CD14-positive monocyte (primary cell): ENCODE measurements at regions not wholly inside any gene's neighbourhood (a gene's known extent, or its start where the extent isn't known, plus 50 kb on each side); places are given as distances from the start of the nearest gene placed in this dataset.
"Not testable (repeated sequence)": the region's sequence is repeated elsewhere in the genome, so short reads cannot be mapped to it uniquely, and the experiment has no call there.

Experiments used
- DNase-seq, 3 donors: peaks; one replicate each; pipeline ENCODE4 v3.0.0-alpha.2; 2011 to 2022
- H2AFZ ChIP-seq: 2 replicates; pipeline ENCODE4 v1.6.0; 2012; ENCODE audit warnings: mild to moderate bottlenecking, low read depth, low read length, inconsistent platforms; ENCODE audit not compliant: insufficient read depth, poor library complexity, severe bottlenecking
- H3K27ac ChIP-seq, 2 donors: 1 replicate in 1 of 2; 2 replicates in 1 of 2; pipeline ENCODE4 v1.5.1; 2012 to 2013; ENCODE audit warnings: low read length in 2 of 2, control low read depth in 1 of 2, inconsistent platforms in 1 of 2, low read depth in 1 of 2, mild to moderate bottlenecking in 1 of 2
- H3K27me3 ChIP-seq, 2 donors: one replicate each; pipeline versions ENCODE4 v1.6.0 to v1.6.1; 2011 to 2013; ENCODE audit warnings: low read length in 2 of 2; ENCODE audit not compliant: control insufficient read depth in 2 of 2, insufficient read depth in 2 of 2
- H3K36me3 ChIP-seq, 2 donors: replicated peaks in 1 of 2; 1 replicate in 1 of 2; 2 replicates in 1 of 2; pipeline versions ENCODE4 v1.5.1 to v1.6.1; 2012 to 2013; ENCODE audit warnings: low read length in 2 of 2, control low read depth in 1 of 2, inconsistent platforms in 1 of 2, mild to moderate bottlenecking in 1 of 2; ENCODE audit not compliant: insufficient read depth in 2 of 2, control insufficient read depth in 1 of 2
- H3K4me1 ChIP-seq, 2 donors: 1 replicate in 1 of 2; 2 replicates in 1 of 2; pipeline versions ENCODE4 v1.5.1 to v1.6.1; 2012 to 2013; ENCODE audit warnings: low read length in 2 of 2, control low read depth in 1 of 2, inconsistent platforms in 1 of 2, mild to moderate bottlenecking in 1 of 2, moderate library complexity in 1 of 2; ENCODE audit not compliant: insufficient read depth in 2 of 2, control insufficient read depth in 1 of 2
- H3K4me2 ChIP-seq: replicated peaks from 2 replicates; pipeline ENCODE3; 2012; ENCODE audit warnings: low read length, moderate library complexity, mild to moderate bottlenecking; ENCODE audit not compliant: poor library complexity, severe bottlenecking; ENCODE audit errors: extremely low read depth
- H3K4me3 ChIP-seq, 3 experiments: fragments of 200-600 bp in 1 of 3; sonication (generic) in 1 of 3; replicated peaks in 1 of 3; 1 replicate in 2 of 3; 2 replicates in 1 of 3; pipeline ENCODE4 v1.5.1; 2011 to 2013; ENCODE audit warnings: low read length in 3 of 3, mild to moderate bottlenecking in 3 of 3, control low read depth in 2 of 3, low read depth in 2 of 3, inconsistent platforms in 1 of 3, moderate library complexity in 1 of 3
- H3K79me2 ChIP-seq: 2 replicates; pipeline ENCODE4 v1.6.0; 2012; ENCODE audit warnings: mild to moderate bottlenecking, control low read depth, inconsistent platforms, low read length, moderate library complexity; ENCODE audit not compliant: insufficient read depth
- H3K9ac ChIP-seq: 2 replicates; pipeline ENCODE4 v1.6.0; 2017; ENCODE audit warnings: low read length, mild to moderate bottlenecking; ENCODE audit not compliant: insufficient read depth, poor library complexity, severe bottlenecking
- H3K9me3 ChIP-seq, 2 donors: replicated peaks in 1 of 2; 1 replicate in 1 of 2; 2 replicates in 1 of 2; pipeline versions ENCODE4 v1.5.1 to v1.6.1; 2012 to 2013; ENCODE audit warnings: low read length in 2 of 2, control low read depth in 1 of 2; ENCODE audit not compliant: control insufficient read depth in 1 of 2, insufficient read depth in 1 of 2
- H4K20me1 ChIP-seq: 2 replicates; pipeline ENCODE4 v1.6.0; 2012; ENCODE audit warnings: mild to moderate bottlenecking, low read length, control low read depth, moderate library complexity; ENCODE audit not compliant: insufficient read depth
- H3K27ac Mint-ChIP-seq, 7 donors: one replicate each; pipeline ENCODE4 v1.8.0; 2020; ENCODE audit warnings: mild to moderate bottlenecking in 7 of 7, mixed read lengths in 7 of 7, moderate library complexity in 6 of 7, inconsistent platforms in 2 of 7
- H3K27me3 Mint-ChIP-seq, 3 donors: one replicate each; pipeline ENCODE4 v1.8.0; 2021 to 2022; ENCODE audit warnings: low read depth in 3 of 3, mild to moderate bottlenecking in 3 of 3, mixed read lengths in 3 of 3, moderate library complexity in 3 of 3, inconsistent platforms in 1 of 3
- H3K36me3 Mint-ChIP-seq, 2 donors: one replicate each; pipeline ENCODE4 v1.8.0; 2020; ENCODE audit warnings: mixed read lengths in 2 of 2, inconsistent platforms in 1 of 2, mild to moderate bottlenecking in 1 of 2
- H3K4me1 Mint-ChIP-seq: one replicate; pipeline ENCODE4 v1.8.0; 2020; ENCODE audit warnings: mild to moderate bottlenecking, mixed read lengths
- H3K4me3 Mint-ChIP-seq, 2 donors: one replicate each; pipeline ENCODE4 v1.8.0; 2020; ENCODE audit warnings: mild to moderate bottlenecking in 2 of 2, mixed read lengths in 2 of 2, moderate library complexity in 1 of 2
- H3K9me3 Mint-ChIP-seq, 7 donors: one replicate each; pipeline ENCODE4 v1.8.0; 2020 to 2022; ENCODE audit warnings: mixed read lengths in 7 of 7, mild to moderate bottlenecking in 6 of 7, moderate library complexity in 6 of 7, inconsistent platforms in 2 of 7
- WGBS: methylation state at CpG from one replicate; pipeline ENCODE4 v1.1.5; 2013; ENCODE audit warnings: missing lambda C conversion rate; ENCODE audit not compliant: insufficient coverage; 5-methylcytosine and 5-hydroxymethylcytosine counted together
- intact Hi-C, 2 donors: fragments of 100-400 bp; cut with micrococcal nuclease; formaldehyde crosslinking; loops; one replicate each; pipeline versions ENCODE4 v1.15.0 to v1.15.1; 2023
- TF ChIP-seq, protein P1 (sequence below): fragments of 200-600 bp; IDR thresholded peaks from one replicate; pipeline ENCODE4 v1.8.0; 2022; ENCODE audit warnings: antibody characterized with exemption, mild to moderate bottlenecking

DNA sequence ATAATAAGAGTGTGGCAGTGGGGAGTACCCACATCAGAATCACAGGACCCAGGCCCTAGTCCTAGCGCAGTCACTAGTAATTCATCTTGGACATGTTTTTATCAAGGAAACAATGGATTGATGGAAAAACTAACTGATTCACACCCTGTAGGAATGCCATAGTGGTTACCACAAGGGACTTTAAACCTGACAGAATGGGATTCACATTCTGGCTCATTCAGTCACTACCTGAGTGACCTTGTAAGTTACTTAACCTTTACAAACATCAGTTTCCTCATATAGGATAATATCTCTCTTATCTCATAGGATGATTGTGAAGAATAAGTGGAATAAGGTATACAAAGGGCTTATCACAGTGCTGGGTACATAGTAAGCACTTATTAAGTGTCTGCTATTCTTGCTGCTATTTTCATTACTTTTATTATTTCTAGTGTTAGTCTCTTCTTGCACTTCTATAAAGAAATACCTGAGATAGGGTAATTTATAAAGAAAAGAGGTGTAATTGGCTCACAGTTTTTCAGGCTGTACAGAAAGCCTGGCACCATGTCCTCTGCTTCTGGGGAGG is 247.5 kb upstream of the KLF3 start:
- WGBS: 100% methylated on average over 1 of the region's 1 CpG
- no peaks in the 10 kb centered on the region for H3K27me3 ChIP-seq
- no peaks in the 10 kb centered on the region for H3K36me3 ChIP-seq
- no peak overlapping the region for H3K4me2 ChIP-seq
- no peak overlapping the region for H3K27ac ChIP-seq
- Mint-ChIP-seq H3K4me3 (no peak overlapping the region), H3K9me3 (peaks cover 4 to 12% (median 9%) of the 10 kb centered on the region in 7 donors), H3K27ac (no peak overlapping the region), H3K27me3 (peaks cover 0 to 2% (median 0%) of the 10 kb centered on the region in 3 donors), H3K4me1 (peaks cover 10% of the 10 kb centered on the region), H3K36me3 (no peaks in the 10 kb centered on the region)
- intact Hi-C loops: no loop called here
- no peaks in the 10 kb centered on the region for H3K4me1 ChIP-seq
- H3K9ac ChIP-seq: no peak overlapping the region
- H4K20me1 ChIP-seq: no peaks in the 10 kb centered on the region
- peaks cover 8 to 9% of the 10 kb centered on the region in 2 donors for H3K9me3 ChIP-seq
- H2AFZ ChIP-seq: no peak overlapping the region
- TF ChIP-seq, protein P1, sequence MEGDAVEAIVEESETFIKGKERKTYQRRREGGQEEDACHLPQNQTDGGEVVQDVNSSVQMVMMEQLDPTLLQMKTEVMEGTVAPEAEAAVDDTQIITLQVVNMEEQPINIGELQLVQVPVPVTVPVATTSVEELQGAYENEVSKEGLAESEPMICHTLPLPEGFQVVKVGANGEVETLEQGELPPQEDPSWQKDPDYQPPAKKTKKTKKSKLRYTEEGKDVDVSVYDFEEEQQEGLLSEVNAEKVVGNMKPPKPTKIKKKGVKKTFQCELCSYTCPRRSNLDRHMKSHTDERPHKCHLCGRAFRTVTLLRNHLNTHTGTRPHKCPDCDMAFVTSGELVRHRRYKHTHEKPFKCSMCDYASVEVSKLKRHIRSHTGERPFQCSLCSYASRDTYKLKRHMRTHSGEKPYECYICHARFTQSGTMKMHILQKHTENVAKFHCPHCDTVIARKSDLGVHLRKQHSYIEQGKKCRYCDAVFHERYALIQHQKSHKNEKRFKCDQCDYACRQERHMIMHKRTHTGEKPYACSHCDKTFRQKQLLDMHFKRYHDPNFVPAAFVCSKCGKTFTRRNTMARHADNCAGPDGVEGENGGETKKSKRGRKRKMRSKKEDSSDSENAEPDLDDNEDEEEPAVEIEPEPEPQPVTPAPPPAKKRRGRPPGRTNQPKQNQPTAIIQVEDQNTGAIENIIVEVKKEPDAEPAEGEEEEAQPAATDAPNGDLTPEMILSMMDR: no peak
- DNase-seq: no peak
- no peaks in the 10 kb centered on the region for H3K79me2 ChIP-seq
- H3K4me3 ChIP-seq: no peak overlapping the region

DNA sequence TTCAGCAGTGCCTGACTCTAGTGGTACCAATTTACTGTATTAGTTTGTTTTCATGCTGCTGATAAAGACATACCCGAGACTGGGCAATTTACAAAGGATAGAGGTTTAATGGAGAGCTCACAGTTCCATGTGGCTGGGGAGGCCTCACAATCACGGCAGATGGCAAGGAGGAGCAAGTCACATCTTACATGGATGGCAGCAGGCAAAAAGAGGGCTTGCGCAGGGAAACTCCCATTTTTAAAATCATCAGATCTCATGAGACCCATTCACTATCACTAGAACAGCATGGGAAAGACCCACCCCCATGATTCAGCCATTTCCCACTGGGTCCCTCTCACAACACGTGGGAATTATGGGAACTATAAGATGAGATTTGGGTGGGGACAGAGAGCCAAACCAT is 243.7 kb upstream of the KLF3 start:
- H3K4me1 Mint-ChIP-seq, H3K36me3 Mint-ChIP-seq, H3K4me3 ChIP-seq, H2AFZ ChIP-seq, H3K4me1 ChIP-seq, H3K27ac ChIP-seq, H3K27me3 Mint-ChIP-seq, DNase-seq, H3K9me3 ChIP-seq, H3K27ac Mint-ChIP-seq, H3K4me2 ChIP-seq, H3K79me2 ChIP-seq, H3K36me3 ChIP-seq, H4K20me1 ChIP-seq, H3K27me3 ChIP-seq, H3K9ac ChIP-seq, H3K4me3 Mint-ChIP-seq, intact Hi-C loops: not testable (repeated sequence)
- 100% methylated on average over 3 of the region's 4 CpGs for WGBS
- H3K9me3 Mint-ChIP-seq: peaks cover 6 to 15% (median 9%) of the 10 kb centered on the region in 7 donors
